A673 (cell line): ENCODE measurements at regions not wholly inside any gene's neighbourhood (a gene's known extent, or its start where the extent isn't known, plus 50 kb on each side); places are given as distances from the start of the nearest gene placed in this dataset.
"Not testable (repeated sequence)": the region's sequence is repeated elsewhere in the genome, so short reads cannot be mapped to it uniquely, and the experiment has no call there.

Experiments used
- EZH2 ChIP-seq: fragments of 200-600 bp; sonication (generic); IDR thresholded peaks from 2 replicates; pipeline ENCODE4 v1.6.1; 2017; ENCODE audit warnings: borderline replicate concordance, low read depth, mild to moderate bottlenecking, mixed read lengths, antibody characterized with exemption, low read length; ENCODE audit not compliant: poor library complexity, severe bottlenecking
- TF ChIP-seq, protein P1 (sequence below): fragments of 300-800, 200-600 bp; sonication (generic); conservative IDR thresholded peaks from 2 replicates; pipeline ENCODE4 v1.5.1; 2017; ENCODE audit warnings: low read depth, mild to moderate bottlenecking, antibody characterized with exemption, low read length, moderate library complexity, mixed read lengths

DNA sequence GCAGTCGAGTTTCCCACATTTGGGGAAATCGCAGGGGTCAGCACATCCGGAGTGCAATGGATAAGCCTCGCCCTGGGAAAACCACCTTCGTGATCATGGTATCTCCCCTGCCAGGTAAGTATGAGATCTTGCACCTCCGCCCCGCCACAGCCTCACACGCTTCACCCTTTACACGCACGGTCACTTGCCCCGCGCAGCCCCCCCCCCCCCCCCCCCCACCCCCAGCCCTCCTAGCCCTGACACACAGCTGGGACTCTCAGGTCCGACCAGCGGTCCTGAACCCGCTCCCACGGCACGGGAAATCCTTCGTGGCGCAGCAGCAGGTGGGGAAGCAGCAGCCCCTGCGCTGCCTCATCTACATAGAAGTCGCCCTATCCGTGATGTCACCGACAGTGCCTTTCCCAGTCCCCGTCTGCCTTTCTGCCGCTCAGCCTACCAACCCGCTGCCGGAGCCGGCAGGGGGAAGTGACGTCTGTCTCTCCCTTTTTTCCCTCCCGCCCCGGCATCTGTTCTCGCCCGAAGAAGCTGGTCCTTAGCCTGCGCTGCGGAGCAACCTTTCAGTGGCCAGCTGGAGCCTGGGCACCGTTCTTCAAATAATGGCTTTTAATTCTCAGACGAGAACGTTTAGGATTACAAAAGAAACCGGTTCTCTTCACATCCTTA is 242.2 kb downstream of the FAM72C start:
- TF ChIP-seq, protein P1, sequence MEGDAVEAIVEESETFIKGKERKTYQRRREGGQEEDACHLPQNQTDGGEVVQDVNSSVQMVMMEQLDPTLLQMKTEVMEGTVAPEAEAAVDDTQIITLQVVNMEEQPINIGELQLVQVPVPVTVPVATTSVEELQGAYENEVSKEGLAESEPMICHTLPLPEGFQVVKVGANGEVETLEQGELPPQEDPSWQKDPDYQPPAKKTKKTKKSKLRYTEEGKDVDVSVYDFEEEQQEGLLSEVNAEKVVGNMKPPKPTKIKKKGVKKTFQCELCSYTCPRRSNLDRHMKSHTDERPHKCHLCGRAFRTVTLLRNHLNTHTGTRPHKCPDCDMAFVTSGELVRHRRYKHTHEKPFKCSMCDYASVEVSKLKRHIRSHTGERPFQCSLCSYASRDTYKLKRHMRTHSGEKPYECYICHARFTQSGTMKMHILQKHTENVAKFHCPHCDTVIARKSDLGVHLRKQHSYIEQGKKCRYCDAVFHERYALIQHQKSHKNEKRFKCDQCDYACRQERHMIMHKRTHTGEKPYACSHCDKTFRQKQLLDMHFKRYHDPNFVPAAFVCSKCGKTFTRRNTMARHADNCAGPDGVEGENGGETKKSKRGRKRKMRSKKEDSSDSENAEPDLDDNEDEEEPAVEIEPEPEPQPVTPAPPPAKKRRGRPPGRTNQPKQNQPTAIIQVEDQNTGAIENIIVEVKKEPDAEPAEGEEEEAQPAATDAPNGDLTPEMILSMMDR, result not testable (repeated sequence)
- TF ChIP-seq EZH2, result not testable (repeated sequence)
